ENCODE measurements at regions not wholly inside any gene's neighbourhood (a gene's known extent, or its start where the extent isn't known, plus 50 kb on each side); places are given as distances from the start of the nearest gene placed in this dataset.

DNA sequence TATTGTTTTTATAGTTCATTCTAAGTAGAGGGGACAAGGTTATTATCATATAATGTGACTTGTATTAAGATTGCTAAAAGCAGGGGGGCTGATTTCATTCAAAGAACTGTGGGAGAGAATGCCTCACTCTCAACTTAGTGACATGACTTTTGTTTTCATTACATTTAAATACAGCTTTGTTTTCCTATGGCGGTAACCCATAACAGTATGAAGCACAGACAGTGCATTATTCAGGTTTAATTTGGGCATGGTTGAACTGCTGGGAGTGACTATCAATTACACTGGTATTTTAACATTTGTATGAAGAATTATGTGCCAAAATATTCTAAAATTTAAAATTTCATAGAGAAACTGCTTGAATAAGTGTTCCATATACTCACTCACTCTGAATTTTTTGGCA is 637.3 kb downstream of the USP25 start:
- H3K9me3 Mint-ChIP-seq: no peaks in the 10 kb centered on the region
- ChIA-PET POLR2A (no interaction called here), CTCF (no interaction called here)
- no peak for DNase-seq
- no peak overlapping the region for H3K27ac Mint-ChIP-seq
- H3K4me1 Mint-ChIP-seq: no peaks in the 10 kb centered on the region
- H3K27me3 Mint-ChIP-seq: no peaks in the 10 kb centered on the region
- no peaks in the 10 kb centered on the region for H3K36me3 Mint-ChIP-seq (ENCODE audit: low read depth)
- no peak overlapping the region for H3K4me3 Mint-ChIP-seq

DNA sequence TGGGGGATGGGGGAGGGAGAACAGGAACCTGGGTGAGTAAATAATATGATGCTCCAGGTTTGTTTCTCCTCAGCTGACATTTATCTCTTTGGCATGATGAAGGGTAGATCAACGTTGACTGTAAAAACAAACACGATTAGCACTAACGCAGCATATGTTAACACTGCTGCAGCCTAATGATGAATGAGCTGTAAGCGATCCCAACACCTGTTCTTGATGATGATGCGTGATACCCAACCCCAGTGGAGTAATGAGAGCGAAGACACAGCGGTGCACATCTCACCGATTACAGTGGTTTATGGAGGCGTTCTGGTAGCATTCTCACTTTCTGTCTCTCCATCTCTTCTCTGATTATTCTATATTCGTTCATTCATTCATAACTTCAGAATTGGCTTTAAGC is 640.4 kb downstream of the USP25 start:
- Mint-ChIP-seq H3K4me3 (no peak overlapping the region), H3K9me3 (no peaks in the 10 kb centered on the region), H3K4me1 (no peaks in the 10 kb centered on the region), H3K36me3 (ENCODE audit: low read depth) (no peaks in the 10 kb centered on the region), H3K27me3 (no peaks in the 10 kb centered on the region), H3K27ac (no peak overlapping the region)
- ChIA-PET CTCF (no interaction called here), POLR2A (no interaction called here)
- no peak for DNase-seq

DNA sequence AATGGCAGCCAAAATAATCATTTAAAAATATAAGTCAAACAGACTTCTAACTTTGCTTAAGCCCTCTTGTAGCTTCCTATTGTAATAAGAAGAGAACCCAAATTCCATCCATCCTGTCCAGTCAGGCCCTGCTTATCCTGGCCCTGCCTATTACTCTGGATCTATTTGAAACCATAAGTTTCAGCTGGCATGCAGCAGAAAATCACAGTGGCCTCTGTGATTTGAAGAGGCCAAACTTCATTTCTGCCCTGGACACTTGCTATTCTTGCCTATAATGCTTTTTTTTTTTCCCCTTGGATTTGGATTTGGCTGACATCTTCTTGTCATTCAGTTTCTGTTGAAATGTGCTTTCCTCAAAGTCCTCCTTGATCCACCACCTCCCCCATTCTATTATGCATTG is 642.8 kb downstream of the USP25 start:
- ChIA-PET CTCF (no interaction called here), POLR2A (no interaction called here)
- Mint-ChIP-seq H3K4me1 (no peaks in the 10 kb centered on the region), H3K4me3 (no peak overlapping the region), H3K9me3 (no peaks in the 10 kb centered on the region), H3K27me3 (no peaks in the 10 kb centered on the region), H3K36me3 (ENCODE audit: low read depth) (no peaks in the 10 kb centered on the region), H3K27ac (no peak overlapping the region)
- no peak for DNase-seq

DNA sequence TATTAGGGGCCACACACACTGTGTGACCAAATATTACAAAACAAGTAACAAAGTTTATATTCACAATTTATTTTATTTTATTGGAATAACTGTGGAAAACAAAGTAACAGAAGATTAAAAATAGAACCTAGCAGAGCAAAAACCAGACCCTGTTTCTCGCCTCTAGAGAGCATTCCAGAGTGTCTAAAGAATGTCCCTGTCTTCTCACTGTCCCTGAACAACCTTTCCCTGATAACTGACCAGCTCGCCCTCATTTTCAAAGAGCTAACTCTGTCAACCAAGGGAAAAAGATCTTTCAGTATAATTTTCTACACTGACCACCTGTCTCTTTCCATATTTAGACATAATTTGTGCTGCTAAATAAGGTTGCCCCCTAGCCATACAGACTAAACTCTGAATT is 646.9 kb downstream of the USP25 start:
- Mint-ChIP-seq H3K36me3 (ENCODE audit: low read depth) (no peaks in the 10 kb centered on the region), H3K4me3 (no peak overlapping the region), H3K27me3 (no peaks in the 10 kb centered on the region), H3K4me1 (no peaks in the 10 kb centered on the region), H3K9me3 (no peaks in the 10 kb centered on the region), H3K27ac (no peak overlapping the region)
- CTCF ChIA-PET: no interaction called here
- no peak for DNase-seq
- POLR2A ChIA-PET: no interaction called here

DNA sequence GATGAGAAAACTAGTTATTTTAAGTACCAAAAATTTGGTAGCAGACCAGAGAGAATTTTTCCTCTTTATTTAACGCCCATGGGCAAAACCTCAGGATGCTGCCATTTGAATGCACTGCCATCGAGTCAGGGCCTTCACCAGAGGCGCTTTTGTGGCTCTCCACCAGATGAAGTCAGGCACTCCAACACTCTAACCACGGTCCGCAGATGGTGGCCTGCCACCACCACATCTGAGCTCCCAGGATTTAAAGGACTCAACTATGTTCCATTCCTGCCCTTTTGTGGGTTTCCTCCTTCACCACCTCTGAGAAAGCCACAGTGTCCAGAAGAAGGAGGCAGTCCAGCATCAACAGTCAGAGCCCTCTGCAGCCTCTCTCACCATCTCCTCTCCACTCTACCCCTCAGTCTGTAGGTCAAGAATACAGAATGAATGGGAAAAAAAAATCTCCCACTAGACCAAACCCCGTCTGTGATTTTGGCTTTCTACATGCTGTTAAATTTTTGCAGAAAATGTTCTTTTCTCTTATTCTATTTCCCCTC is 647.4 kb downstream of the USP25 start:
- ChIA-PET CTCF (no interaction called here), POLR2A (no interaction called here)
- no peaks in the 10 kb centered on the region for H3K27me3 Mint-ChIP-seq
- H3K27ac Mint-ChIP-seq: no peak overlapping the region
- no peak overlapping the region for H3K4me3 Mint-ChIP-seq
- H3K9me3 Mint-ChIP-seq: no peaks in the 10 kb centered on the region
- H3K36me3 Mint-ChIP-seq (ENCODE audit: low read depth): no peaks in the 10 kb centered on the region
- no peaks in the 10 kb centered on the region for H3K4me1 Mint-ChIP-seq
- DNase-seq: no peak

DNA sequence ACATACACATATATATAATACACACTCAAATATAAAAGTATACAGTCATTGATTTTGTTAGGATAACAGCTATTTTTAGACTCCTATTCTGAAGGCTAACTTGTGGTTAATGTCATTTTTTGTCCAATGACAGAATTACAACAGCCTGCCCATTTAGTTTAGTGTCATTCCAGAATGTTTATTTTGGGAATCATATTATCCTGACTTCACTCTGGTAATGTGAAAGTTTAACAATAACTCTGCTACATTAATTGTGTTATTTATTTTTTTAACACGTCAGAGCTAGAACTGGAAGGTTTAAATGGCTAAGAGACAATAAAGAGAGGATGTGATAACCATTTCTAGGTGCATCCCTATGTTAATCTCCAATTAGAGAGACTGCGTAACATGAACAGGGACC is 648.1 kb downstream of the USP25 start:
- Mint-ChIP-seq H3K27ac (no peak overlapping the region), H3K9me3 (no peaks in the 10 kb centered on the region), H3K4me3 (no peak overlapping the region), H3K36me3 (ENCODE audit: low read depth) (no peaks in the 10 kb centered on the region), H3K4me1 (no peaks in the 10 kb centered on the region), H3K27me3 (no peaks in the 10 kb centered on the region)
- no peak for DNase-seq
- CTCF ChIA-PET: no interaction called here
- POLR2A ChIA-PET: no interaction called here

DNA sequence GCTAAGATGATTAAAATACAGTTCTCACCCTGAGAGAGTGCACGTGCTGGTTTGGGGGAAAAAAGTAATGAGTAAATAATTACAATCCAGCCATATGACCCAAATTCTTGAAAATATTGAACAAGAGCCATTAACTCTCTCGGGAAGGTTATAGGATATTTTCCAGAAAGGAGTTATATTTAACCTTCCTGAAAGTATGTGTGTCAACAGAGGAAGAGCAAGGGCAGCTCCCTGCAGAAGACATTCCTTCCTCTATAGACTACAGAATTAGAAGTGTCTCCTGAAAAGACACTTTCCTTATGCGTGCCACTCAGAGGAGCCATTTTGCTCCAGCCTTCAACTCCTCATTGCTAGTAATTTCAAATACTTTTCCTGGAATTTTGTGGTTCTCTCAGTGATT is 648.7 kb downstream of the USP25 start:
- Mint-ChIP-seq H3K9me3 (no peaks in the 10 kb centered on the region), H3K27ac (no peak overlapping the region), H3K4me1 (no peaks in the 10 kb centered on the region), H3K27me3 (no peaks in the 10 kb centered on the region), H3K4me3 (no peak overlapping the region), H3K36me3 (ENCODE audit: low read depth) (no peaks in the 10 kb centered on the region)
- POLR2A ChIA-PET: no interaction called here
- no peak for DNase-seq
- CTCF ChIA-PET: no interaction called here

DNA sequence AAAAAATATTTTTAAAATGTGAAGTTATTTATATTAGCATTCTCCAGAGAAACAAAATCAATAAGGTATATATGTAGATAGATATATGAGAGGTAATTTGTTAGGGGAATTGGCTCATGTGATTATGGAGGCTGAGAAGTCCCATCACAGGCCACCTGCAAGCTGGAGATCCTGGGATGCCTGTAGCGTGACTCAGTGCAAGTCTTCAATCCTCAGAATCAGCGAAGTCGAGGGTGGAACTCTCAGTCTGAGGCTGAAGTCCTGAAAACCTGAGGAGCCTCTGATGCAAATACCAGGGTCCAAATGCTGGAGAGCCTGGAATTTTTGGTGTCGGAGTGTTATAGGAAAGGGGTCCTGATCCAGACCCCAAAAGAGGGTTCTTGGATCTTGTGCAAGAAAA is 658.5 kb downstream of the USP25 start:
- peaks cover 8% of the 10 kb centered on the region for H3K9me3 Mint-ChIP-seq
- H3K36me3 Mint-ChIP-seq (ENCODE audit: low read depth): no peaks in the 10 kb centered on the region
- no peaks in the 10 kb centered on the region for H3K4me1 Mint-ChIP-seq
- POLR2A ChIA-PET: no interaction called here
- CTCF ChIA-PET: interaction anchor here (0.6 to 0.7 kb wide), 2 partner anchors 38 to 1323 kb away, joined by 3 to 4 read pairs; no protein-coding TSS in a partner anchor
- no peaks in the 10 kb centered on the region for H3K27me3 Mint-ChIP-seq
- no peak overlapping the region for H3K27ac Mint-ChIP-seq
- no peak for DNase-seq
- no peak overlapping the region for H3K4me3 Mint-ChIP-seq

DNA sequence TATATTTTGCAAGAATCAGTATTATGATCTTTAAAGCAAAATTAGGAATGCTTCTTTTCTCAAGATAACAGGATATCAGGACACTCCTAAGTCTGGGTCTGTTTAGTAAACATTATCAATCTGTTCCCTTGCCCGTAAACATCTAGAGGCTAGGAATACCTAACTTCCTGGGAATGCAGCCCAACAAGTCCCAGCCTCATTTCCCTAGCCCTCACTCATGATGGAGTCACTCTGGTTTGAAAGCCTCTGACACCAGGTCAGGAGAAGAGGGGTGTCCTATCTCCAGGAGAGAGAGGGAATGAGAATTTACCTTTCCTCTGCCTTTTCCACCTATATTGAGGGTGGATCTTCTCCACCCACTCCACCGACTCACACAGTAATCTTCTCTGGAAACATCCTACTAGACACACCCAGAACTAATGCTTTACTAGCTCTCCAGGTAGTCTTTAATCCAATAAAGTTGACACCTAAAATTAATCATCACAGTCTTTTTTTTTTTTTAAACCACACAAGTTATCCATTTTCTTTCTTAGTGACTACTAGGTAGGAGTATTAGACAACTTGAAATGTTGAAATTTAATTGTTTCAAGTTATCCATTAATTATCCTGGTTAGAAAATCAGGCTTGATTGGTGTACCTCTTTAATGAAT is 659.3 kb downstream of the USP25 start:
- H3K9me3 Mint-ChIP-seq: peaks cover 8% of the 10 kb centered on the region
- no peak overlapping the region for H3K4me3 Mint-ChIP-seq
- ChIA-PET POLR2A (no interaction called here), CTCF (no interaction called here)
- DNase-seq: no peak
- H3K27me3 Mint-ChIP-seq: no peaks in the 10 kb centered on the region
- no peak overlapping the region for H3K27ac Mint-ChIP-seq
- H3K4me1 Mint-ChIP-seq: no peaks in the 10 kb centered on the region
- no peaks in the 10 kb centered on the region for H3K36me3 Mint-ChIP-seq (ENCODE audit: low read depth)

DNA sequence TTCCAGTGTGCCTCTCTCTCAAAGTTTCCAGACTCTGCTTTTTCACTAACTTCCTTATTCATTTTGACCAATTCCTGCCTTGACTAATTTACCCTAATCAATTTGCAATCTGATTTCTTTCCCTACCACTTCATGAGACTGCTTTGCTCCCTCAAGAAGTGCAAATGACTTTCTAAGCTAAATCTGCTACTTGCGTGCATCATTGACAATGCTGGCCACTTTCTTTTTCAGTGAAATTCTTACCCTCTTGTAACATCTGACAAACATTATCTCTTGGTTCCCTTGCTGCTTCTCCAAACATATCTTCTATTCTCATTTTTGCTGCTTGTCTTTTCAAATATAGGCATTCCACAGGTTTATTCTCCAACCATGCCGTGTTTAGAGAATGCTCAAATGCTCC is 659.9 kb downstream of the USP25 start:
- no peaks in the 10 kb centered on the region for H3K27me3 Mint-ChIP-seq
- no peaks in the 10 kb centered on the region for H3K4me1 Mint-ChIP-seq
- H3K27ac Mint-ChIP-seq: no peak overlapping the region
- DNase-seq: no peak
- H3K4me3 Mint-ChIP-seq: no peak overlapping the region
- CTCF ChIA-PET: no interaction called here
- peaks cover 8% of the 10 kb centered on the region for H3K9me3 Mint-ChIP-seq
- H3K36me3 Mint-ChIP-seq (ENCODE audit: low read depth): no peaks in the 10 kb centered on the region
- POLR2A ChIA-PET: no interaction called here

DNA sequence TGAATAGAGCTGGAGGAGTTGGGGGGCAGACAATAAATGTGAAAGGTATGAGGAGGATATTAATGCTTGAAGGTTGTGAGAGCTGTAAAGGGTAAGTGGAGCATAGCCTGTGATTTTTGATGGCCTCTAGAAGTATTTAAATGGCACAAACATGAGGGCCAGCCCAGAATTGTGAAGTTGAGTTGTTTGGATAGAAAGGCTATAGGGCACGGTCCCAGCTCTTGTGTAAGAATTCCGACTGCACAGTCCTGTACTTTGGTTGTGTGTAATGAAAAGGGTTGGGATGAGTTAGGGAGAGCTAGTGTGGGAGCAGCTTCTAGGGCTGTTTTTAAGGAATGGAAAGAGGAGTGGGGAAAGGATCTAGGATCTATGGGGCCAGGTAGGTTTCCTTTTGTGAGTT is 665.5 kb downstream of the USP25 start:
- CTCF ChIA-PET: no interaction called here
- Mint-ChIP-seq H3K27ac (no peak overlapping the region), H3K9me3 (peaks cover 21% of the 10 kb centered on the region), H3K27me3 (no peaks in the 10 kb centered on the region), H3K4me3 (no peak overlapping the region), H3K36me3 (ENCODE audit: low read depth) (no peaks in the 10 kb centered on the region), H3K4me1 (no peaks in the 10 kb centered on the region)
- no peak for DNase-seq
- POLR2A ChIA-PET: no interaction called here

DNA sequence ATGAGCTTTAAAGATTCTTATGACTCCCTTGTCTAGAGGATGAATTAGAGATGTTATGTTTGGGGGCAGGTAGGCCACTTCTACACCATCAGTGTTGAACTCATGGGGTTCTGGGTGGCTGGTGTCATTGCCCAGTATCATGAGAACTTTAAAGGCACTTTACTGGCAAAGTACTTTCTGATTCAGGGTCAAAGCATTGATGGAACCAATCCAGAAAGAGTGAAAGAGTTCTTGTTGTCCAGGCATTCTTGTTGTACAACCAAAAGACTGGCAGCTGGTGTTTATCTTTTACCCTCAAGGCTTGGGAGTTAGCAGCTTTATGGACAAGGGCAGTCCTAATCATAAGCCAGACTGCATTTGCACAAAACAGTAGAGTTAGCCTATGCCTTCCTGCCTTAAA is 673.0 kb downstream of the USP25 start:
- ChIA-PET CTCF (no interaction called here), POLR2A (no interaction called here)
- no peak overlapping the region for H3K4me3 Mint-ChIP-seq
- no peaks in the 10 kb centered on the region for H3K27me3 Mint-ChIP-seq
- H3K27ac Mint-ChIP-seq: no peak overlapping the region
- peaks cover 8% of the 10 kb centered on the region for H3K9me3 Mint-ChIP-seq
- DNase-seq: no peak
- H3K36me3 Mint-ChIP-seq (ENCODE audit: low read depth): no peaks in the 10 kb centered on the region
- no peaks in the 10 kb centered on the region for H3K4me1 Mint-ChIP-seq

DNA sequence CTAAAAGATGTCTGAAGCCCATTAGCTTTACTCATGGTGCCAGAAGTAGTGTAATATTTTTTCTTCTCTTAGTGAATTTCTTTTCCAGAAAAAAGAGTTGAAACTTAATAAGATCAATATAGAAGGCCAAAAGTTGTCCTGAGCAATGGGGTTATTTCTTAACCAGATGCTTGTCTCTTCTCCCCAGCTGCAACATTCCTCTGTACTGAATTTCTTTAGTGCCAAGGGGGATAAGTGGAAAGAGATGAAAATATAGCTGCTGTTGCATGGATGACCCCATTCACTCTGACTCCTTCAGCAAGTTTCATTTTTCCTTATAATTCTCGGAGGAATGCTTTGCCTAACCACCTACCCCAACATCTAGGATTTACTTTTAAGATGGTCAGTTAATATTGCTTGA is 675.0 kb downstream of the USP25 start:
- H3K27ac Mint-ChIP-seq: no peak overlapping the region
- H3K27me3 Mint-ChIP-seq: no peaks in the 10 kb centered on the region

DNA sequence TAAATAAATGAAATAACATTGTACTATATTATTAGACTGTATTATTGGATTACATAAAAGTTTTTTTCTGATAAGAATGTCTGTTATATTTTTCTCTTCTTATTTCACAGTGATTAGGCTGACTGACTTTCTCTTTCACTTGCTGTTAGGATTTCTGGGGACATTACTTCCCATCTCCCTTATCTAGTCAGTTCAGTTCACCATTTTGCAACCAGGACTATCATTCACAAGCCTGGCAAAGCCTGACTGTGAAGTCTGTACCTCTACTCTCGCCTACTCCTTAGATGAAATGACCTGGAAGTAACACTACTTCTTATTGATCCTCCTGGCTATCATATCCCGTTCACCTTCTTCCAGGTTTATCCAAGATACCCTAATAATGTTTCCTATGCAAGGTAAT is 676.6 kb downstream of the USP25 start:
- ChIA-PET POLR2A (no interaction called here), CTCF (no interaction called here)
- H3K27me3 Mint-ChIP-seq: no peaks in the 10 kb centered on the region
- H3K4me3 Mint-ChIP-seq: no peak overlapping the region
- peaks cover 6% of the 10 kb centered on the region for H3K9me3 Mint-ChIP-seq
- no peak overlapping the region for H3K27ac Mint-ChIP-seq
- no peaks in the 10 kb centered on the region for H3K4me1 Mint-ChIP-seq
- H3K36me3 Mint-ChIP-seq (ENCODE audit: low read depth): no peaks in the 10 kb centered on the region
- no peak for DNase-seq

More for the DNA sequence above, 675.0 kb downstream of the USP25 start:
- ChIA-PET POLR2A (no interaction called here), CTCF (no interaction called here)
- no peaks in the 10 kb centered on the region for H3K4me1 Mint-ChIP-seq
- no peak overlapping the region for H3K4me3 Mint-ChIP-seq
- no peak for DNase-seq
- H3K9me3 Mint-ChIP-seq: peaks cover 6% of the 10 kb centered on the region
- H3K36me3 Mint-ChIP-seq (ENCODE audit: low read depth): no peaks in the 10 kb centered on the region
